Activated naive CD8-positive, alpha-beta T cell treated with anti-CD3 and anti-CD28 coated beads, Interleukin-2, amount 50 U/mL, for 16 hours (primary cell): ENCODE measurements at regions not wholly inside any gene's neighbourhood (a gene's known extent, or its start where the extent isn't known, plus 50 kb on each side); places are given as distances from the start of the nearest gene placed in this dataset.

Experiments used
- DNase-seq: peaks from one replicate; pipeline ENCODE4 v3.0.0-alpha.2; 2020; ENCODE audit warnings: low read depth, low spot score

- no peak for DNase-seq
Measured at GRCh38 chr7:25500393-25500921, 272.2 kb upstream of the NPVF start.

- no peak for DNase-seq
Measured at GRCh38 chr7:25503306-25503705, 275.0 kb upstream of the NPVF start.

GRCh38 chr7:25512061-25512687, 283.9 kb upstream of the NPVF start:
- DNase-seq, result no peak

GRCh38 chr7:25515633-25516275, 287.5 kb upstream of the NPVF start:
- DNase-seq, result no peak

DNA sequence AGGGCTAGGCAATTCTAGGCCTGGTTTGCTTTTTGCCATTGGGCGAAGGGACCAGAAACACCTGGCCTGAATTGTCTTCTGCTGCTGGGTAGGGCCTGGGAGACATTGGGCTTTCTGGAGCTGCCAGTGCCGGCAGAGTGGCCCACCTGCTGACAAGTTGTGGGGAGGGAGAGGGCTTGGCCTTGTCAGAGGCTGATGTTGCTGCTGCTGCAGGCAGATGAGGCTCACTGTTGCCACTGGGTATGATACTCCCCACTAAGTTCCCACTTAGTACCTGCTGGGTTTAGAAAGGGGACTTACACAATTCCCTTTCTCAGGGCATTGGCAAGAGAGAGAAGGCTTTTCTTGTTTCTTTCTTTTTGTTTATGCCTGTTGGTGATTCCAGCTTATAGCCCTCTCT, 289.6 kb upstream of the NPVF start:
- DNase-seq, result no peak

DNA sequence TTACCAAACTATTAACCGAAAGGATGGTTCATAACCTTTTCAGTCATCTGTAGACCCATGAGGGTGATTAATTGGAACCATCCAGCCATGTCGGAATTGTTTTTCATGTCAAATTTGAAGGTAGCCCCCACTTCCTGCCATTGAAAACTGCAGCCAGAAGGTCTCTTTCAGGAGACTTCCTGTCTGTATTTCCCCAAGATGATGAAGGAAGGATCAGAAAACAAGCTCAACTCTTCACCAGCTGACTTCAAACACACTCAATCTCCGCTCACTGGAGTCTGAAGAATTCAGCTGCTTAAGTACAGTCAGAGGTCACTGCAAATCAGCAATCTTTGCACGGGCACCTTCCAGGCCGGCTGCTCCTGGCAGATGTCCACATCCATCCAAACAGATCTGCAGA, 291.7 kb upstream of the NPVF start:
- DNase-seq, result no peak

DNA sequence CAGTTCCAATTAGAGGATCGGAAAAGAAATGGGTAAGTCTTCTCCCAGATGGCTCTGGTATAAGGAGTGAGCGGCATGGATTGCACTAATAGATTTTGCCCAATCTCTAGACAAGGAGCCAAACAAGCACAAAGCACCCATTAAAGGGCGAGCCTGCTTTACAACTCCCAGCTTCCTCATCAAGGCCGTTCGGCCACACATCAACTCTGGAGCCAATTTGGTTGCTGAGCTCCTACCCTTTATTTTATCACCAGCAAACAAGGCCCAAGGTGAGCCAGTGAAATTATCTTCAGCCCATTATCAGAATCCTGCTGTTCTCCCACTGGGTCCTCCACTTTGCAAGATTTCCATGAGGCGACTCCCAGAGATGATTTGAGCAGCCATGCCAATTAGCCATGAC, 292.2 kb upstream of the NPVF start:
- no peak for DNase-seq

DNA sequence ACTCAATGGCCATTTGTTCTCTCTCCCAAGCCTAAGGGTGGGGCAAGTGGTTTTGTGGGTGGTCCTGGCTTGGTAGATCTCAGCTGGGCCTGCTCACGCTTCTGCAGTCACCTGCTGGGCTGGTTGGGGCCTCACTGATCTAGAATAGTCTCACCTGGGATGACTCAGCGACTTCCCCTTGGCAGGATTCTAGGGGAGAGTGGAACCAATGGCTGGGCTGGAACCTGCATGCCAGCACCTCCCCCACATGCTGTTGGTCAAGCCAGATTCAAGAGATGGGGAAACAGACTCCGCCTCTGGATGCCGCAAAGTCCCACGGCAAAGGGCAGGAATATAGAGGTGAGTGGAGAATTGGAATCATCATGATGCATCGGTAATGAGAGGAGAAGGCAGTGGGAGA, 292.9 kb upstream of the NPVF start:
- DNase-seq, result no peak

GRCh38 chr7:25522727-25523126, 294.4 kb upstream of the NPVF start:
- DNase-seq, result no peak

GRCh38 chr7:25527665-25528170, 299.4 kb upstream of the NPVF start:
- DNase-seq, result no peak

DNA sequence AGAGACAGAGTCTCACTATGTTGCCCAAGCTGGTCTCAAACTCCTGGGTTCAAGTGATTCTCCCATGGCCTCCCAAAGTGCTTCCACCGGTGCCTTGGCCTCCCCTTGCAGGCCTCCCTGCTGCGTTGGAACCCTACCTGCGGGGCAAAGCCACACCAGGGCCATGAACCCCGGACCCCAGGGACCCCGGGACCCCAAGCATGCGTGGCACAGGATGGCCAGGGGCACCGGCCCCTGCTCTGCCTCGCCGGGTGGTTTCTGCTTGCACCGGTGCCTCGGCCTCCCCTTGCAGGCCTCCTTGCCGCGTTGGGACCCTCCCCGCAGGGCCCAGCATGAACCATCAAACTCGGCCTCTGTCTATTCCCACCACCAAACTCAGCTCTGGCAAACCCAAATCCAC, 301.0 kb upstream of the NPVF start:
- no peak for DNase-seq

DNA sequence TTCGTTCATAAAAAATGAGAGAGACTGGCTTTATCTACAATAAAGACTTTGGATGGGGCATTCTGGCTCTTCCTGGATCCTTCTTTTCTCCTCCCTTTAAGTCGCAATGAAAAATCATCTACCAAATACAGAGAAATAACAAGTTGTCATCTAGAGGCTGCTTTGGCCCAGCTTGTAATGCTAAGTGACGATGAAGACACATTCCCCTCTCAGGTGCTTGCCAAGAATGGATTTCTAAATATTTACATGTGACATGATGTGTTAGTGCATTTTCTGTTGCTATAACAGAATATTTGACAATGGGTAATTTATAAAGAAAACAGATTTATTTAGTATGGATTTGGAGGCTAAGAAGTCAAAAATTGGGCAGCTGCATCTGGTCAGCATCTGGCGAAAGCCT, 308.6 kb upstream of the NPVF start:
- no peak for DNase-seq

- DNase-seq, result no peak
Measured at GRCh38 chr7:25537662-25538375, 309.5 kb upstream of the NPVF start.

- DNase-seq, result no peak
Measured at GRCh38 chr7:25541094-25541821, 313.0 kb upstream of the NPVF start.

DNA sequence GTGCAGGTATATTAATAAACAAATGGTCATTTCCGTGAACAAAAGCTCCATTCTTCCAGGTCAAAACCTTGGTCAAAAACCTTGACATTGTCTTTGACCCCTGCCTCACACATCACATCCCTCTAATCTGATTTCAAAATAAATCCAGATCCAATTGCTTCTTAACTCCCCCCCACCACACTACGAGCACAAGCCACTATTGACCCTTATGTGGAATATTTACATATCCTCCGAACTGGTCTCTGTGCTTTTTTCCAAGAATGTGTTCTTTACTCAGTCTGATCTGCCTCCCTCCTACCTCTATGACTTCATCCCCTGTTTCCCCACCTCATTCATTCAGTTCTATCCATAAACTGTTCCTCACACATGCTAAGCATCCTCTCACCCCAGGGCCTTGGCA, 313.6 kb upstream of the NPVF start:
- no peak for DNase-seq

DNA sequence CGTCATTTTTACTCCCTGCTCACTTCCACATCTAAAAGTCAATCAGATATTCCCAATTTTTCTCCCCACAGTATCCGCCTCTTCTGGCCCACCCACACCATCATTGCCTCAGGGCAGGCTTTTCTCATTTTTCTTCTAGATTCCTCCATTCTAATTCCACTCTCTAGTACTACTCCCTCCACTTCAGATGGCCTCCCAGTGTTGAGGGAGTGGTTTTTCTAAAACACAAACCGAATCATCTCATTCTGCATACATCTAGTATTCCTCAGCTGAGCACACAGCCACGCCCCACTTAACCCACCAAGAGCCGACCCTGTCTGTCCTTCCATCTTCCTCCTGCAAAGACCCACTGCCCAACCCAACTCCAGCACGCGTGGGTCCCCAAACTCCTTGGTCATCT, 314.9 kb upstream of the NPVF start:
- DNase-seq, result no peak

GRCh38 chr7:25543798-25544197, 315.5 kb upstream of the NPVF start:
- DNase-seq, result no peak

DNA sequence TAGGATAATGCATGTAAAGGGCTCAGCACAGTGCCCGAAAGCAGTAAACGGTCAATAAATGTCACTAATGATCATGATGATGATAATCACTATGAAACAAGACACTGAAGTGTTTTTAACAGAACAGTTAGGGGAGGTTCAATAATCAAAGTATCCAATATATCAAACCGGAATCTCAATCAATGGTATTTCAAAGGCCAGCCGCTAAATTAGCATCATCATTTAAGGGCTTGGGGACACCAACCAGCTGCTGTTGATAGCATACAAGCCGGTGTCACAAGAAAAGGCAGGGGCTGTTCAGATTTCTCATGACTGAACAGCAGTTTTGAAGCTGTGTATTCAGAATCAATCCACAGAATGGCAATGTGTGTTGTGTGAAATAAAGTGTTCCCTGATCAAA, 316.0 kb upstream of the NPVF start:
- DNase-seq, result no peak

DNA sequence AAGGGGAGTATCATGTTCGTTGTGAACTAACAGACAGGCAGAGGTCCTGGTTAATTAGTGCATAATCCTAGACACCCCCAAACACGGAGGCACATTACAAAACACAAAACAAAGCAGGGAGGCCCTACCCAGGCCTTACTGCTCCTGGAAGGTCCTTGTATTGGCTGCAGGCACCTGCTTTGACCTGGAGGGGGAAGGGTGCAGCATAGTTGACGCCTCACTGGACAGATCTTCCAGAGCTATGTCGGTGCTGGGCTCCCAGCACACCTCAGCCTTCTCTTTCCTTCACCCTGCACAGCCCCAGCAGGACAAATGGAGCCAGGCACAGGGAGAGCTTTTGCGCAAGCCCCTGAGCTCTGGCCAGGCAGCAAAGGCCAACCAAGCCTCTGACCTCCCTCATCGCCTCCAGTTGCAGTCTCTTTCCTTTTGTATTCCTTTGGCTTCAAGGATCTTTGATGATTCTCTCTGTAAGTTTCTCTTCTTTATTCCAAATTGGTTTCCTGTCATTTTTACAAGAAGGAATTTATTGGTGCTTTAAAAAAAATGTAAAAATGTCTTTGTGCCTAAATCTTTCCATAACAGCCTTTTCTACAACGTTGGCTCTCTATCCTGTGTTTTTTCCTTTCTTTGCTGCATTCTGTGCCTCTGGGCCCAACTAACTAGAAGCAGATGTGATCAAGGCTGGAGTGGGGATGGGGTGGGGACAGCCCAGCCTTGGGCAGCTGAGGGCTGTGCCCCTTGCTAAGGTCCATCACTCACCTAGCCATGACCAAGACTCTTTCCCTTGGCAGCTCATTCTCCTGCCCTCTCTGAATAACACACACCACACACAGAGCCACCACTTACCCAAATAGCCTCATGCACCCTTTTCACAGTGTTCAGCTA, 317.1 kb upstream of the NPVF start:
- DNase-seq, result no peak

DNA sequence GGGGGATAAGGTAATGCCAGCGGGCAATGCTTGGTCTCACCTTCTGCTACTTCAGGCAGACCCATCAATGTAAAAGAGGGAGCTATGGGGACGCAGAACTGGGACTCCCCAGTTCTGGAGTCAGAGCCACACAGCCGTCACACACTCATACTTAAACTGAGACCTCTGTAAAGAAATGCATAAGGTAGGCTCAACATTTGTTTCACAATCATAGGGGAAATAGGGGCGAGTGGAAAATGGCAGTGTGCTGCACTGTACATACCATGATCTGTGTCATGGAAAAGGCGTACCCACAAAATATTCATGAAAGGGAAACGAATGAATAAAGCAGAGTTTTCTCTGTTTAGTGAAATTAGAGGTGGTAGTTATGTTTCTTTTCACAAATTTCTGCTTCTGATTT, 318.0 kb upstream of the NPVF start:
- no peak for DNase-seq

GRCh38 chr7:25549271-25549921, 321.1 kb upstream of the NPVF start:
- DNase-seq, result no peak
